BLaER1 treated with 17β-estradiol and CSF1 and Interleukin-3, amounts not matched to agents 10 nM and 100 nM (cell line): ENCODE measurements at regions not wholly inside any gene's neighbourhood (a gene's known extent, or its start where the extent isn't known, plus 50 kb on each side); places are given as distances from the start of the nearest gene placed in this dataset.

Experiments
- H3K27ac ChIP-seq, 11 experiments: shearing (Covaris generic); formaldehyde crosslinking; 2 replicates each; pipeline ENCODE4 v1.8.1; 2022
- H3K27me3 ChIP-seq, 11 experiments: shearing (Covaris generic); formaldehyde crosslinking; 2 replicates each; pipeline ENCODE4 v1.8.1; 2022
- H3K36me3 ChIP-seq, 11 experiments: shearing (Covaris generic); formaldehyde crosslinking; 2 replicates each; pipeline ENCODE4 v1.8.1; 2022
- H3K4me1 ChIP-seq, 10 experiments: shearing (Covaris generic); formaldehyde crosslinking; 2 replicates each; pipeline ENCODE4 v1.8.1; 2022
- H3K4me2 ChIP-seq, 11 experiments: shearing (Covaris generic); formaldehyde crosslinking; 2 replicates each; pipeline ENCODE4 v1.8.1; 2022
- H3K4me3 ChIP-seq, 10 experiments: shearing (Covaris generic); formaldehyde crosslinking; 2 replicates each; pipeline ENCODE4 v1.8.1; 2022
- H3K9ac ChIP-seq, 11 experiments: shearing (Covaris generic); formaldehyde crosslinking; 2 replicates each; pipeline ENCODE4 v1.8.1; 2022
- H3K9me3 ChIP-seq, 11 experiments: shearing (Covaris generic); formaldehyde crosslinking; replicated peaks in 1 of 11; 2 replicates each; pipeline ENCODE4 v1.8.1; 2022
- H4K20me1 ChIP-seq, 11 experiments: shearing (Covaris generic); formaldehyde crosslinking; 2 replicates each; pipeline ENCODE4 v1.8.1; 2022
- Cebpa-rat ChIP-seq, 11 experiments: shearing (Covaris generic); IDR thresholded peaks; 2 replicates each; pipeline ENCODE4 v1.8.1; 2022

DNA sequence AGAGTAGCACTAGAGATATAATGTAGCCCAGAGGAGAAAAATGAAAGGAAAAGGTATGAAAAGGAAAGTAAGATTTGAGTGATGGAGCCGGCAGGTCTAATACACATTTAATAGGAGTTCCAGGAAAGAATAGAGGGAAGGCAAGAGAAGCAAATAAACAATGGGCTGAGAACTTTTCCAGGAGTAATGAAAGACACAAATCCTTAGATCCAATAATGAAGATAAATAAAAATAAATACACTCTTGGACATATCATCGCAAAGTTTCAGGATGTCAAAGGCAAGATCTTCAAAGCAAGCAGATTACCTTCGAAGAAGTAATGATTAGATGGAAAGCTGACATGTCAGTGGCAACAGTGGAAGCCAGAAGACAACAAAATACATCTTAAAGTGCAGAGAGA lies 102.0 kb upstream of the YWHAQ start:
- no peak overlapping the region for H3K27ac ChIP-seq
- H3K4me2 ChIP-seq = no peak overlapping the region

DNA sequence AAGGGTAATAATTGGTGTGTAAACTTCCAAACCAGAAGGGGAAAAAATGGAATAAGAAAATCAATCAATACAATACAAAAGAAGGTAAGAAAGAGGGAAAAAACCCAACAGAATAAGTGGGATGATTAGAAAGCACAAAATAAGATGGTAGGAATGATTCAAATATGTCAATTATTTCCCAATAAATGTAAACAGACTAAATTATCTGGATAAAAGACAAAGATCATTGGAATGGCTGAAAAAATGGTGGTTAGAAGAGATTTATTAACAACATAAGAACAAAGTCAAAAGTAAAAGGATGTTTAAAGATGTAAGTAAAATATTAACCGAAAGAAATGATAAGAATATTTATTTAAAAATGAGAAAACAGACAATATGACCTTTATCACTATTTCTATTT lies 103.5 kb upstream of the YWHAQ start:
- Histone ChIP-seq H3K27me3 (no peaks in the 10 kb centered on the region), H3K4me2 (no peak overlapping the region), H3K9me3 (peaks cover 19 to 36% (median 27%) of the 10 kb centered on the region in 11 experiments), H3K4me1 (peaks cover 14 to 24% (median 21%) of the 10 kb centered on the region in 10 experiments), H3K36me3 (no peaks in the 10 kb centered on the region), H3K27ac (no peak overlapping the region), H3K9ac (no peak overlapping the region), H4K20me1 (no peaks in the 10 kb centered on the region), H3K4me3 (no peak overlapping the region)
- no peak for TF ChIP-seq Cebpa-rat (IDR thresholded peaks at IDR 0.05)

More for the DNA sequence above, 102.0 kb upstream of the YWHAQ start:
- no peak for TF ChIP-seq Cebpa-rat (IDR thresholded peaks at IDR 0.05)
- H3K4me3 ChIP-seq = no peak overlapping the region
- H3K36me3 ChIP-seq = no peaks in the 10 kb centered on the region
- no peak overlapping the region for H3K9ac ChIP-seq
- H3K27me3 ChIP-seq = no peaks in the 10 kb centered on the region
- H3K4me1 ChIP-seq = peaks cover 0 to 11% (median 8%) of the 10 kb centered on the region in 10 experiments; a peak in 11 of 20 replicates
- peaks cover 19 to 36% (median 27%) of the 10 kb centered on the region in 11 experiments for H3K9me3 ChIP-seq
- no peaks in the 10 kb centered on the region for H4K20me1 ChIP-seq

DNA sequence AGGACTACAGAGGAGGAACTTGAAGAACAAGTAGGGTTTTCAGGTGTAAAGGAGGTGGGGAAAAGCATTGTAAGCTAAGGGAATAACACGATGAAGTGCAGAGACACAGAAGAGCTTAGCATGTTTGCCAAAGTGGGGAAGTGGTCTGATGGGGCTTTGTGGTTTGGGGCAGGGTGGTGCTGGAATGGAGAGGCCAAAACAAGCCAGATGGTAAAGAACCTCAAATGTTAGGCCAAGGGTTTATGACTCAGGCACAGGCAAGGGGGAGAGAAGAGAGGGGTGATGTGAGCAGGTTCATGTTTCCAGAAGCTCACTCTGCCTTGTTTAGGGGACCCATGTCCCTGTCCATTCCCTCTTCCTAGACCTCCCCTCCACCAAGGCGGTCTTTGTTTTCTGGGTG lies 104.5 kb upstream of the YWHAQ start:
- no peaks in the 10 kb centered on the region for H3K27me3 ChIP-seq
- H3K4me2 ChIP-seq = peak overlapping the region in 2 of 11 experiments; percentile 7 to 21; a peak in 3 of 22 replicates
- H4K20me1 ChIP-seq = no peaks in the 10 kb centered on the region
- H3K36me3 ChIP-seq = no peaks in the 10 kb centered on the region
- H3K27ac ChIP-seq = no peak overlapping the region
- no peak overlapping the region for H3K9ac ChIP-seq
- H3K4me1 ChIP-seq = peaks cover 18 to 29% (median 19%) of the 10 kb centered on the region in 10 experiments
- H3K4me3 ChIP-seq = no peak overlapping the region
- peaks cover 19 to 36% (median 27%) of the 10 kb centered on the region in 11 experiments for H3K9me3 ChIP-seq
- no peak for TF ChIP-seq Cebpa-rat (IDR thresholded peaks at IDR 0.05)

DNA sequence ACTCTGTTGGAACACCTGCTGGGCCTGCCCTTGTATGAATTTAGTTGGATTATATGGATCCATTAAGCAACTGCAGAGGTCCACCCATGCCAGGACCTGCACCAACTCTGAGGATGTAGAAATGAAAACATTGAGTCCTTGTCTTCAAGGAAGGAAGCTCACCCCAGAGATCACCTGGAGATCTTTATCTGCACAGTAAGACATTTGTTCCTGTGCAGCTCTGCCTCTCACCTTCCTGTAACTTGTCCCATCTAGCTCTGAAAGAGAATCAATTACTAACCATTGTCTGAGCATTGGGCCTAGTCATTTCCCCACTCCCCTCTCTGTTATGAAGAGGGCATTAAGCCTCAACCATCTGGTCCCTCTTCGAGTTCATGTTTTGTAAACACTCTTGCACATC lies 105.2 kb upstream of the YWHAQ start:
- Histone ChIP-seq H3K9me3 (peaks cover 19 to 36% (median 27%) of the 10 kb centered on the region in 11 experiments), H3K4me3 (no peak overlapping the region), H3K27ac (no peak overlapping the region), H3K27me3 (no peaks in the 10 kb centered on the region), H3K4me2 (peak overlapping the region in 2 of 11 experiments; percentile 7 to 21; a peak in 1 of 22 replicates), H4K20me1 (no peaks in the 10 kb centered on the region), H3K9ac (no peak overlapping the region), H3K36me3 (no peaks in the 10 kb centered on the region), H3K4me1 (peaks cover 18 to 29% (median 19%) of the 10 kb centered on the region in 10 experiments)
- TF ChIP-seq Cebpa-rat (IDR thresholded peaks at IDR 0.05) = no peak

DNA sequence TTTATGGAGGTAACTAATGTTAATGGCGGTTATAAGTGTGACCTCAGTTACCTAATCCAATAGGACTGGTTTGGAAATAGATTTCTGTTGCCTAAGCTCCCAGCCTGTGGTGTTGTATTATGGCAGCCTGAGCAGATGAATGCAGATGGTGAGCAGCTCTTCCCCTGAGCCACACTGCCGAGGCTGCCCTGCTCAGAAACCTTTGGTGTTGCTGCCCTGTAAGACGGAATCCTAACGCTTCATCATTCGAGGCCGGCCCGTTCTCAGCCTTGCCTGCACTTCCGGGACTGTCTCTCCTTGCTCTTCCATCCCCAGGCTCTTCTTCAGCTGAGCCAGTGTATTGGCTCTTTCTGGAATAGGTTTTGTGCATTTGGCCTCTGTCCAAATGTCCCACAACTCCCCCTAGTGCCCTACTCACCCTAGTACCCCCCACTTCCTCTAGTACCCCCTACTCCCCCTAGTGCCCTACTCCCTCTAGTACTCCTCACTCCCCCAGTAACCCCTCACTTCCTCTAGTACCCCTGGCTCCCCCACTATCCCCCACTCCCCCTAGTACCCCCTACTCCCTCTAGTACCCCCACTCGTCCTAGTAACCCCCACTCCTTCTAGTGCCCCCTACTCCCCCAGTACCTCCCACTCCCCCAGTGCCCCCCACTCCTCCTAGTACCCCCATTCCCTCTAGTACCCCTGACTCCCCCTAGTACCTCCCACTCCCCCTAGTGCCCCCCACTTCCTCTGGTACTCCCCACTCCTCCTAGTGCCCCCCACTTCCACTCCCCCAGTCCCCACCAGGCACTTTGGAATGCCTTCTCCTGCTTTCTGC lies 106.0 kb upstream of the TAF1B start:
- Histone ChIP-seq H3K27me3 (no peaks in the 10 kb centered on the region), H3K9me3 (peaks cover 19 to 36% (median 27%) of the 10 kb centered on the region in 11 experiments), H3K27ac (no peak overlapping the region), H4K20me1 (no peaks in the 10 kb centered on the region), H3K4me3 (no peak overlapping the region), H3K4me1 (peaks cover 18 to 29% (median 19%) of the 10 kb centered on the region in 10 experiments), H3K9ac (no peak overlapping the region), H3K4me2 (no peak overlapping the region), H3K36me3 (no peaks in the 10 kb centered on the region)
- TF ChIP-seq Cebpa-rat (IDR thresholded peaks at IDR 0.05) = no peak

DNA sequence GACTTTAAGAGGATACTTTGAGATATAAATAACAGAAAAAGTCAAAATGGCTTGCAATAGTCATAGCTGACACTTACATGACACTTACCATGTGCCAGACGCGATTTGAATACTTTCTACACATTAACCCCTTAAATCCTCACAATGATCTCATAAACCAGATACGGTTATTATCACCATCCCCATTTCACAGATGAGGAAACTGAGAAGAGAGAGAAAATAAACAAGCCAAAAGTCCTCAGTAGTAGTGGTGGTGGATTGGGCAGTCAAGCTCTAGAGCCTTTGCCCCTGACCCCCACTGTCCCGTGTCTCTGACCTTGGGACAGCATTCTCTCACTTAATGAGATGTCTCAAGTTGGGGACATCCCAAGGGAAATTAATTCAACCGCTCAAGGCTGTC lies 105.2 kb upstream of the TAF1B start:
- peaks cover 19 to 36% (median 27%) of the 10 kb centered on the region in 11 experiments for H3K9me3 ChIP-seq
- no peaks in the 10 kb centered on the region for H3K36me3 ChIP-seq
- no peaks in the 10 kb centered on the region for H4K20me1 ChIP-seq
- H3K27me3 ChIP-seq = no peaks in the 10 kb centered on the region
- TF ChIP-seq Cebpa-rat (IDR thresholded peaks at IDR 0.05) = no peak
- no peak overlapping the region for H3K9ac ChIP-seq
- peaks cover 18 to 29% (median 19%) of the 10 kb centered on the region in 10 experiments for H3K4me1 ChIP-seq
- H3K4me3 ChIP-seq = no peak overlapping the region
- peak overlapping the region; percentile 67 to 80 (median 73); a peak in 21 of 22 replicates for H3K4me2 ChIP-seq
- peak overlapping the region in 4 of 11 experiments; percentile 64 to 76 (median 70); a peak in 6 of 22 replicates for H3K27ac ChIP-seq

DNA sequence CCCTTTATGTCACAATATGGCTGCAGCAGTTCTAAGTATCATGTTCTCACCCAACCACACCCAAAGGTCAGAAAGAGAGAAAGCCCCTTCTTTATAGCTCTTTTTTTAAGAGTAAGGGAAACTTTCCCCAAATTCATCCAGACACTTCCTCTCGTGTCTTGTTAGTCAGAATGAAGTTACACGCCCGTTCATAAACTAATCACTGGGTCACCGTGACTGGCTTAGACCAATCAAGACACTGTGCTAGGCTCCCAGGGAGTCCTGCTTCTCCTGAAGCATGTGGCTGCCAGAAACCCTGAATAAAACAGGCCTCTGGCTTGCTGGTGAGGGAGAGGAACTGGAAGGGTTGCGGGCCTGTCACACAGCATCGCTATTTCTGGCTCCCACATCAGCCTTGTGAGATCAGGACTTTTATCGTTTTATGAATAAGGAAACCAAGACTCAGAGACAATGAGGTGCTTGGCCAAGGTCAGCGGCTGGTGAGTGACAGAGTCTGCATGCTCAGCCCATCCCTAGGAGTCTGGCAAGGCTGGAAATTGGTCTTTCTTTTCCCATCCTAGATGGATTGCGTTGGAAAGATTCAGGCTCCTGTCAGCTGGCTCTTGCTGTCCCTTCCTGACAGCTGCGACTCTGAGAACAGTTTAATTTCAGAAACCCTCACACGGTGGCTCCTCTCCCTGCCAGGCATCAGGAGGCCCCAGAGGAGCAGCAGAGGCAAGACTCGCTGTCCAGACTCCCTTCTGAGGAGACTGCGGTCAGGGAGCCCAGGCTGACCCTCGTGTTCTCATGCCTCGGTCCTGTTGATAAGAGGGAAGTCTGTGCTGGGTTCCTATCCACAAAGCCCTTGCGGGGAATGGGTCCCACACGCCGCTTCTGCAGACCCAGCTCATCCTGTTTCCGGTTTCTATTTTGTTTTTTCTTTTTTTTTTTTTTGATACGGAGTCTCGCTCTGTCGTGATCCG lies 104.5 kb upstream of the TAF1B start:
- H3K4me1 ChIP-seq = peaks cover 18 to 29% (median 19%) of the 10 kb centered on the region in 10 experiments
- H3K27me3 ChIP-seq = no peaks in the 10 kb centered on the region
- H3K4me3 ChIP-seq = peak overlapping the region; percentile 4 to 46 (median 26); a peak in 11 of 20 replicates
- peak overlapping the region; percentile 67 to 80 (median 73) for H3K4me2 ChIP-seq
- peaks cover 18 to 34% (median 26%) of the 10 kb centered on the region in 11 experiments for H3K9me3 ChIP-seq
- H4K20me1 ChIP-seq = no peaks in the 10 kb centered on the region
- no peaks in the 10 kb centered on the region for H3K36me3 ChIP-seq
- TF ChIP-seq Cebpa-rat (IDR thresholded peaks at IDR 0.05) = no peak
- H3K9ac ChIP-seq = peak overlapping the region; percentile 37 to 65 (median 59); a peak in 20 of 22 replicates
- H3K27ac ChIP-seq = peak overlapping the region in 10 of 11 experiments; percentile 29 to 76 (median 64); a peak in 20 of 22 replicates

DNA sequence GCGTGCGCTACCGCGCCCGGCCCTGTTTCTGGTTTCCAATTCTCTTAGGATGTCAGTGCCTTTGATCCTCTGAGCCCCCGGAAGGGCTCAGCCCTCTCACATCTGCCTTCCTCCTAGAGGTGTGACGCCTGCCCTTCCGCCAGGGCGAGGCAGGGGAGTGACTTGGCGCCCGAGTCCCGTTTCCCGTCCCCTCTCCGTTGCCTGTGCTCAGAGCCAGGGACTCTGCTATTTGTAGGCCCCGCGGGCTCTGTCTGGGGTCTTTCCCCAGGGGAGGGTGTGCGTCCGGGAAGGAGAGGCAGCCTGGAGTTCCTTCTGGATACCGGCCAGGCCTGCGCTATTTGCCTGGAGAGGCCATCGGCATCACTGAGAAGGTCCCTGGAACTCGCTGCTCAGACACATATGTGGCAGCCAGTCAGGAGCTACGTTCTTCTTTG lies 103.7 kb upstream of the TAF1B start:
- peaks cover 11 to 27% (median 21%) of the 10 kb centered on the region in 11 experiments for H3K9me3 ChIP-seq
- TF ChIP-seq Cebpa-rat (IDR thresholded peaks at IDR 0.05) = no peak
- H3K4me3 ChIP-seq = peak overlapping the region; percentile 4 to 46 (median 26); a peak in 10 of 20 replicates
- peaks cover 18 to 29% (median 19%) of the 10 kb centered on the region in 10 experiments for H3K4me1 ChIP-seq
- peak overlapping the region; percentile 37 to 65 (median 59); a peak in 21 of 22 replicates for H3K9ac ChIP-seq
- no peaks in the 10 kb centered on the region for H4K20me1 ChIP-seq
- peak overlapping the region in 10 of 11 experiments; percentile 29 to 76 (median 64); a peak in 20 of 22 replicates for H3K27ac ChIP-seq
- H3K4me2 ChIP-seq = peak overlapping the region; percentile 67 to 80 (median 73)
- no peaks in the 10 kb centered on the region for H3K36me3 ChIP-seq
- no peaks in the 10 kb centered on the region for H3K27me3 ChIP-seq
